ENCODE measurements at regions not wholly inside any gene's neighbourhood (a gene's known extent, or its start where the extent isn't known, plus 50 kb on each side); places are given as distances from the start of the nearest gene placed in this dataset.

- TF ChIP-seq CTCF (IDR thresholded peaks at IDR 0.05) (no peak), POLR2A (IDR thresholded peaks at IDR 0.05) (no peak)
Measured at GRCh38 chrX:81779701-81780100, 577.8 kb downstream of the SH3BGRL start.

Data from adrenal gland (tissue), 5 donors.